A673 (cell line): ENCODE measurements at regions not wholly inside any gene's neighbourhood (a gene's known extent, or its start where the extent isn't known, plus 50 kb on each side); places are given as distances from the start of the nearest gene placed in this dataset.

ENCODE experiments used
- EZH2 ChIP-seq: fragments of 200-600 bp; sonication (generic); IDR thresholded peaks from 2 replicates; pipeline ENCODE4 v1.6.1; 2017; ENCODE audit warnings: borderline replicate concordance, low read depth, mild to moderate bottlenecking, mixed read lengths, antibody characterized with exemption, low read length; ENCODE audit not compliant: poor library complexity, severe bottlenecking
- TF ChIP-seq, protein P1 (sequence below): fragments of 300-800, 200-600 bp; sonication (generic); conservative IDR thresholded peaks from 2 replicates; pipeline ENCODE4 v1.5.1; 2017; ENCODE audit warnings: low read depth, mild to moderate bottlenecking, antibody characterized with exemption, low read length, moderate library complexity, mixed read lengths

DNA sequence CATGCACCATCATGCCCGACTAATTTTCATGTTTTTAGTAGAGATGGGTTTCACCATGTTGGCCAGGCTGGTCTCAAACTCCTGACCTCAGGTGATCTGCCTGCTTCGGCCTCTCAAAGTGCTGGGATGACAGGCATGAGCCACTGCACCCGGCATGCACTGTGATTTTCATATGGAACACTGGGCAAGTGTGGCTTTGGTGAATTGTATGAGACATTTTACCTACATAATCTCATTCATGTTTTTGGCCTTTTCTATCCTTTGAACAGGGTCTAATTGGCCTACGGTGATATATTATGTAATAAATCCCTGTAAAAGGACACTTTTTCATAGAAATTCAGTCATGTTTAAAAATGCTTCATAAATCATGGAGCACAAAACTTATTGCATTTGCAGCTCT lies 128.7 kb upstream of the SEMA6A start:
- TF ChIP-seq, protein P1, sequence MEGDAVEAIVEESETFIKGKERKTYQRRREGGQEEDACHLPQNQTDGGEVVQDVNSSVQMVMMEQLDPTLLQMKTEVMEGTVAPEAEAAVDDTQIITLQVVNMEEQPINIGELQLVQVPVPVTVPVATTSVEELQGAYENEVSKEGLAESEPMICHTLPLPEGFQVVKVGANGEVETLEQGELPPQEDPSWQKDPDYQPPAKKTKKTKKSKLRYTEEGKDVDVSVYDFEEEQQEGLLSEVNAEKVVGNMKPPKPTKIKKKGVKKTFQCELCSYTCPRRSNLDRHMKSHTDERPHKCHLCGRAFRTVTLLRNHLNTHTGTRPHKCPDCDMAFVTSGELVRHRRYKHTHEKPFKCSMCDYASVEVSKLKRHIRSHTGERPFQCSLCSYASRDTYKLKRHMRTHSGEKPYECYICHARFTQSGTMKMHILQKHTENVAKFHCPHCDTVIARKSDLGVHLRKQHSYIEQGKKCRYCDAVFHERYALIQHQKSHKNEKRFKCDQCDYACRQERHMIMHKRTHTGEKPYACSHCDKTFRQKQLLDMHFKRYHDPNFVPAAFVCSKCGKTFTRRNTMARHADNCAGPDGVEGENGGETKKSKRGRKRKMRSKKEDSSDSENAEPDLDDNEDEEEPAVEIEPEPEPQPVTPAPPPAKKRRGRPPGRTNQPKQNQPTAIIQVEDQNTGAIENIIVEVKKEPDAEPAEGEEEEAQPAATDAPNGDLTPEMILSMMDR: no peak
- TF ChIP-seq EZH2: no peak
